Esophagus squamous epithelium (tissue), 5 donors: ENCODE measurements at regions not wholly inside any gene's neighbourhood (a gene's known extent, or its start where the extent isn't known, plus 50 kb on each side); places are given as distances from the start of the nearest gene placed in this dataset.

Experiments used
- DNase-seq: peaks from one replicate; lab custom pipeline; 2025; lab: John Stamatoyannopoulos, UW
- H3K27ac ChIP-seq, 4 donors: fragments of 200-600 bp; sonication (generic); one replicate each; pipeline ENCODE4 v1.5.1; 2016 to 2019; ENCODE audit warnings: mild to moderate bottlenecking in 1 of 4
- H3K27me3 ChIP-seq, 4 donors: fragments of 200-600 bp; sonication (generic); 1 replicate in 3 of 4; 2 replicates in 1 of 4; pipeline versions ENCODE4 v1.5.1 to v1.6.0; 2017 to 2021; ENCODE audit warnings: antibody characterized with exemption in 1 of 4
- H3K36me3 ChIP-seq, 3 donors: fragments of 200-600 bp; sonication (generic); one replicate each; pipeline ENCODE4 v1.5.1; 2016 to 2019
- H3K4me1 ChIP-seq, 3 donors: fragments of 200-600 bp; sonication (generic); one replicate each; pipeline ENCODE4 v1.5.1; 2017 to 2019
- H3K4me3 ChIP-seq, 4 donors: fragments of 200-600 bp; sonication (generic); 1 replicate in 3 of 4; 2 replicates in 1 of 4; pipeline ENCODE4 v1.5.1; 2016 to 2019; ENCODE audit warnings: mild to moderate bottlenecking in 2 of 4, moderate library complexity in 1 of 4
- H3K9me3 ChIP-seq, 3 donors: fragments of 200-600 bp; sonication (generic); one replicate each; pipeline ENCODE4 v1.5.1; 2016 to 2019
- CTCF ChIP-seq, 6 experiments: fragments of 450-650 bp in 4 of 6; fragments of 200-600 bp in 2 of 6; sonication (generic) in 2 of 6; IDR thresholded peaks; one replicate each; pipeline ENCODE4 v1.5.1; 2016 to 2019; ENCODE audit warnings: antibody characterized with exemption in 6 of 6, mild to moderate bottlenecking in 4 of 6, moderate library complexity in 4 of 6
- POLR2A ChIP-seq, 4 donors: fragments of 450-650 bp; IDR thresholded peaks; one replicate each; pipeline ENCODE4 v1.6.1; 2017; ENCODE audit warnings: antibody characterized with exemption in 4 of 4, mild to moderate bottlenecking in 4 of 4, moderate library complexity in 3 of 4
- WGBS, 2 donors: methylation state at CpG; one replicate each; pipeline ENCODE4 v1.1.5; 2018; 5-methylcytosine and 5-hydroxymethylcytosine counted together
- intact Hi-C: fragments of 100-400 bp; cut with DNase I; formaldehyde crosslinking; loops from one replicate; pipeline ENCODE4 v1.15.0; 2022
- donor health status: DM: yes; HTN: yes; CAD: no.

GRCh38 chr13:87358319-87358718 is 312.9 kb upstream of the SLITRK5 start:
- no peaks in the 10 kb centered on the region for H3K9me3 ChIP-seq
- no peak overlapping the region for H3K4me3 ChIP-seq
- intact Hi-C loops = no loop called here
- DNase-seq = no peak
- H3K27me3 ChIP-seq = no peaks in the 10 kb centered on the region
- TF ChIP-seq POLR2A (IDR thresholded peaks at IDR 0.05) (no peak), CTCF (IDR thresholded peaks at IDR 0.05) (no peak)
- H3K36me3 ChIP-seq = no peaks in the 10 kb centered on the region
- H3K4me1 ChIP-seq = no peaks in the 10 kb centered on the region
- no peak overlapping the region for H3K27ac ChIP-seq

DNA sequence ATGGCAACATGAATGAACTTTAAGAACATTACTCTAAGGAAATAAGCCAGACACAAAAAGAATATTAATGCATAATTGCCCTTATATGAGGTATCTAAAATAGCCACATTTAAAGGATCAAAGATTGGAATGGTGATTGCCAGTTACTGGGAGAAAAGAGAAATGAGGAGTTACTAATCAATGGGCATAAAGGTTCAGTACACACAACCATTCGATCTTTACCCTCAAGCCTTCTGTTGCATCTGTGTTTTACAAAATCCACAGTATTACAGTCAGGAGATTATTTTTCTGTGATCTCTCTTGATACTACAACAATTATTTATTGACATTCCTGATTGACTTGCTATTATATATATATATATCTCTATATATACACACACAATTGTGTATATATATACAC is 310.0 kb upstream of the SLITRK5 start:
- H3K9me3 ChIP-seq = no peaks in the 10 kb centered on the region
- no peak overlapping the region for H3K27ac ChIP-seq
- no peak overlapping the region for H3K4me3 ChIP-seq
- WGBS, 2 donors = 80 to 91% methylated on average over 1 of the region's 1 CpG
- no peak for DNase-seq
- H3K36me3 ChIP-seq = no peaks in the 10 kb centered on the region
- no peaks in the 10 kb centered on the region for H3K4me1 ChIP-seq
- TF ChIP-seq CTCF (IDR thresholded peaks at IDR 0.05) = no peak
- TF ChIP-seq POLR2A (IDR thresholded peaks at IDR 0.05) = no peak
- intact Hi-C loops = no loop called here
- no peaks in the 10 kb centered on the region for H3K27me3 ChIP-seq

GRCh38 chr13:87368639-87369038 is 302.5 kb upstream of the SLITRK5 start:
- TF ChIP-seq POLR2A (IDR thresholded peaks at IDR 0.05) (no peak), CTCF (IDR thresholded peaks at IDR 0.05) (no peak)
- Histone ChIP-seq H3K36me3 (no peaks in the 10 kb centered on the region), H3K4me1 (no peaks in the 10 kb centered on the region), H3K27ac (no peak overlapping the region), H3K9me3 (peaks cover 0 to 4% (median 0%) of the 10 kb centered on the region in 3 donors), H3K27me3 (no peaks in the 10 kb centered on the region), H3K4me3 (no peak overlapping the region)
- 91 to 100% methylated on average over 2 of the region's 2 CpGs for WGBS, 2 donors
- intact Hi-C loops = no loop called here
- DNase-seq = no peak

GRCh38 chr13:87376081-87376480 is 295.1 kb upstream of the SLITRK5 start:
- 64 to 80% methylated on average over 1 of the region's 1 CpG for WGBS, 2 donors
- no peaks in the 10 kb centered on the region for H3K27me3 ChIP-seq
- intact Hi-C loops = no loop called here
- DNase-seq = no peak
- no peak overlapping the region for H3K27ac ChIP-seq
- no peak overlapping the region for H3K4me3 ChIP-seq
- TF ChIP-seq CTCF (IDR thresholded peaks at IDR 0.05) (no peak), POLR2A (IDR thresholded peaks at IDR 0.05) (no peak)
- no peaks in the 10 kb centered on the region for H3K36me3 ChIP-seq
- no peaks in the 10 kb centered on the region for H3K4me1 ChIP-seq
- no peaks in the 10 kb centered on the region for H3K9me3 ChIP-seq

GRCh38 chr13:87384099-87384498 is 287.1 kb upstream of the SLITRK5 start:
- intact Hi-C loops = no loop called here
- H3K9me3 ChIP-seq = no peaks in the 10 kb centered on the region
- WGBS, 2 donors = 85 to 91% methylated on average over 3 of the region's 3 CpGs

More at GRCh38 chr13:87384099-87384498, 287.1 kb upstream of the SLITRK5 start:
- H3K36me3 ChIP-seq = no peaks in the 10 kb centered on the region
- no peak for DNase-seq
- H3K4me3 ChIP-seq = no peak overlapping the region
- TF ChIP-seq POLR2A (IDR thresholded peaks at IDR 0.05) = no peak
- TF ChIP-seq CTCF (IDR thresholded peaks at IDR 0.05) = no peak
- no peaks in the 10 kb centered on the region for H3K27me3 ChIP-seq
- H3K27ac ChIP-seq = no peak overlapping the region
- H3K4me1 ChIP-seq = no peaks in the 10 kb centered on the region
